DND-41 (cell line): ENCODE measurements at regions not wholly inside any gene's neighbourhood (a gene's known extent, or its start where the extent isn't known, plus 50 kb on each side); places are given as distances from the start of the nearest gene placed in this dataset.

Experiments used
- ATAC-seq: fragments of 200-7000 bp; cut with Tn5 transposase; 3 replicates; pipeline ENCODE4 v1.9.1; 2021; ENCODE audit warnings: low read depth; ENCODE audit not compliant: insufficient read depth
- DNase-seq: peaks from one replicate; pipeline ENCODE4 v3.0.0-alpha.2; 2020
- H2AFZ ChIP-seq: 2 replicates; pipeline ENCODE4 v1.6.0; 2012; ENCODE audit warnings: low read depth, low read length
- H3K27ac ChIP-seq: 2 replicates; pipeline ENCODE4 v1.5.1; 2012; ENCODE audit warnings: low read length, inconsistent platforms
- H3K27me3 ChIP-seq: fragments of 200-600 bp; sonication (generic); 2 replicates; pipeline ENCODE4 v1.6.0; 2012; ENCODE audit warnings: low read length, mild to moderate bottlenecking, inconsistent platforms; ENCODE audit not compliant: insufficient read depth, poor library complexity
- H3K36me3 ChIP-seq: 2 replicates; pipeline ENCODE4 v1.5.1; 2012; ENCODE audit warnings: low read length, inconsistent platforms; ENCODE audit not compliant: insufficient read depth
- H3K4me1 ChIP-seq: 2 replicates; pipeline ENCODE4 v1.5.1; 2012; ENCODE audit warnings: mild to moderate bottlenecking, low read length; ENCODE audit not compliant: insufficient read depth
- H3K4me2 ChIP-seq: 2 replicates; pipeline ENCODE4 v1.6.0; 2012; ENCODE audit warnings: mild to moderate bottlenecking, moderate library complexity, low read length, inconsistent platforms; ENCODE audit not compliant: insufficient read depth
- H3K4me3 ChIP-seq, 2 experiments: fragments of 200-600 bp in 1 of 2; shearing (Covaris generic) in 1 of 2; 2 replicates each; pipeline ENCODE4 v1.5.1; 2012 to 2016; ENCODE audit warnings: inconsistent platforms in 2 of 2, low read length in 2 of 2, mild to moderate bottlenecking in 2 of 2, low read depth in 1 of 2, moderate library complexity in 1 of 2
- H3K79me2 ChIP-seq: 2 replicates; pipeline ENCODE4 v1.6.0; 2012; ENCODE audit warnings: low read length, inconsistent platforms; ENCODE audit not compliant: insufficient read depth
- H3K9ac ChIP-seq: 2 replicates; pipeline ENCODE4 v1.6.0; 2012; ENCODE audit warnings: low read depth, mild to moderate bottlenecking, inconsistent platforms, low read length, moderate library complexity
- H3K9me3 ChIP-seq: 2 replicates; pipeline ENCODE4 v1.5.1; 2012; ENCODE audit warnings: low read length, moderate library complexity, mild to moderate bottlenecking, inconsistent platforms; ENCODE audit not compliant: insufficient read depth, severe bottlenecking
- H4K20me1 ChIP-seq: 2 replicates; pipeline ENCODE4 v1.6.0; 2012; ENCODE audit warnings: low read length; ENCODE audit not compliant: insufficient read depth
- CTCF ChIP-seq: IDR thresholded peaks from 2 replicates; pipeline ENCODE4 v1.5.1; 2012; ENCODE audit warnings: borderline replicate concordance, low read length, moderate library complexity, mild to moderate bottlenecking; ENCODE audit not compliant: poor library complexity, severe bottlenecking; ENCODE audit errors: extremely low read depth
- EZH2 ChIP-seq: IDR thresholded peaks from 3 replicates; pipeline ENCODE4 v1.6.1; 2012; ENCODE audit warnings: borderline replicate concordance, low read depth, mild to moderate bottlenecking, moderate library complexity, low read length, inconsistent platforms; ENCODE audit not compliant: severe bottlenecking

- Histone ChIP-seq H3K4me2 (no peak overlapping the region), H4K20me1 (no peaks in the 10 kb centered on the region), H3K27me3 (no peaks in the 10 kb centered on the region), H3K4me1 (no peaks in the 10 kb centered on the region), H3K9ac (no peak overlapping the region), H3K27ac (no peak overlapping the region), H2AFZ (no peak overlapping the region), H3K36me3 (no peaks in the 10 kb centered on the region), H3K4me3 (no peak overlapping the region), H3K79me2 (no peaks in the 10 kb centered on the region), H3K9me3 (no peaks in the 10 kb centered on the region)
- TF ChIP-seq CTCF (no peak), EZH2 (no peak)
- no peak for DNase-seq
- no peak for ATAC-seq
Observed at GRCh38 chr2:164335128-164335527, 286.2 kb downstream of the GRB14 start.

GRCh38 chr2:164328310-164328709 is 293.0 kb downstream of the GRB14 start:
- H3K4me3 ChIP-seq: no peak overlapping the region
- DNase-seq (no peak), ATAC-seq (no peak)
- TF ChIP-seq CTCF: no peak
- no peak for TF ChIP-seq EZH2
- H3K79me2 ChIP-seq: no peaks in the 10 kb centered on the region
- H3K36me3 ChIP-seq: no peaks in the 10 kb centered on the region
- no peak overlapping the region for H3K27ac ChIP-seq
- no peaks in the 10 kb centered on the region for H4K20me1 ChIP-seq
- H3K4me1 ChIP-seq: no peaks in the 10 kb centered on the region
- H3K9me3 ChIP-seq: no peaks in the 10 kb centered on the region
- no peak overlapping the region for H3K9ac ChIP-seq
- H2AFZ ChIP-seq: no peak overlapping the region
- no peak overlapping the region for H3K4me2 ChIP-seq
- H3K27me3 ChIP-seq: no peaks in the 10 kb centered on the region

GRCh38 chr2:164323978-164324377 is 297.3 kb downstream of the GRB14 start:
- H3K4me2 ChIP-seq: no peak overlapping the region
- TF ChIP-seq CTCF: no peak
- no peak for TF ChIP-seq EZH2
- no peaks in the 10 kb centered on the region for H4K20me1 ChIP-seq
- no peaks in the 10 kb centered on the region for H3K9me3 ChIP-seq
- H2AFZ ChIP-seq: no peak overlapping the region
- H3K4me3 ChIP-seq: no peak overlapping the region
- no peaks in the 10 kb centered on the region for H3K36me3 ChIP-seq
- H3K4me1 ChIP-seq: no peaks in the 10 kb centered on the region
- H3K27me3 ChIP-seq: no peaks in the 10 kb centered on the region
- H3K9ac ChIP-seq: no peak overlapping the region
- ATAC-seq (no peak), DNase-seq (no peak)
- H3K79me2 ChIP-seq: no peaks in the 10 kb centered on the region
- H3K27ac ChIP-seq: no peak overlapping the region

- Histone ChIP-seq H3K79me2 (no peaks in the 10 kb centered on the region), H2AFZ (no peak overlapping the region), H3K9ac (no peak overlapping the region), H3K4me3 (no peak overlapping the region), H4K20me1 (no peaks in the 10 kb centered on the region), H3K36me3 (no peaks in the 10 kb centered on the region), H3K4me2 (no peak overlapping the region), H3K9me3 (no peaks in the 10 kb centered on the region), H3K27ac (no peak overlapping the region), H3K27me3 (no peaks in the 10 kb centered on the region), H3K4me1 (no peaks in the 10 kb centered on the region)
- ATAC-seq (no peak), DNase-seq (no peak)
- TF ChIP-seq CTCF: no peak
- TF ChIP-seq EZH2: no peak
Observed at GRCh38 chr2:164314148-164314547, 307.1 kb downstream of the GRB14 start.
